Hindlimb muscle (tissue), 1 donor: ENCODE measurements at regions not wholly inside any gene's neighbourhood (a gene's known extent, or its start where the extent isn't known, plus 50 kb on each side); places are given as distances from the start of the nearest gene placed in this dataset.
"Not testable (repeated sequence)": the region's sequence is repeated elsewhere in the genome, so short reads cannot be mapped to it uniquely, and the experiment has no call there.

Source experiments
- DNase-seq: peaks from one replicate; pipeline ENCODE4 v3.0.0-alpha.2; 2013

DNA sequence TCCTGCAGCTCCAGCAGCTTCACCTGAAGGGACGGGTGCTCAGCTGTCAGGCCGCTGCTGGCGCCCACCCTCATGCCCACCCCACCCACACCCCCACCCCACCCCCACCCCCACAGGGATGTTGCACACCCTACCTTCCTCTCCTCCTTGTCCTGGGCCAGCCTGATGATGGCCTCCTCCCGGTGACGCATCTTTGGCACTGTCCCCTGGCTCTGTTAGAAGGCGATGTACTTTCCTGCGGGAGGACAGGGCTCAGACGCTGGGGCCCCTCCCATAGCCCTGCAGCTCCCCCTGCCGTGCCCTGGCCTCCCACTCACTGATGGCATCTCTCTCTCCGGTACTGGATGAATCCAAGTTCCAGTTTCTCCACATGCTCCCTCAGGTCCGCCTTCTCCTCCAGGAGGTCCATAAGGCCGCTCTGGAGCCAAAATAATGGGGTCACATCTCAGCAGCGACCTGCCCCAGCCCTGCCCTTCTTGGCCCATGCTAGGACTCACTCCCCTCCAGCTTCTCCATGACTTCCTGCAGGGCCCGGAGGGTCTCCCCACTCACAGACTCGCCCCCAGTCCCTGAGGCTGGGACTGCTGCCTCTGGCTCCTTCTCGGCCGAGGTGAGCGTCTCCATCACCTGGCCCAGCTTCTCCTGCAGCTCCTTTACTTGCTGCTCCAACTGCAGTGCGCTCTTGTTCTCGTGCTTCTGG lies 55.2 kb downstream of the GOLGA8B start:
- not testable (repeated sequence) for DNase-seq

DNA sequence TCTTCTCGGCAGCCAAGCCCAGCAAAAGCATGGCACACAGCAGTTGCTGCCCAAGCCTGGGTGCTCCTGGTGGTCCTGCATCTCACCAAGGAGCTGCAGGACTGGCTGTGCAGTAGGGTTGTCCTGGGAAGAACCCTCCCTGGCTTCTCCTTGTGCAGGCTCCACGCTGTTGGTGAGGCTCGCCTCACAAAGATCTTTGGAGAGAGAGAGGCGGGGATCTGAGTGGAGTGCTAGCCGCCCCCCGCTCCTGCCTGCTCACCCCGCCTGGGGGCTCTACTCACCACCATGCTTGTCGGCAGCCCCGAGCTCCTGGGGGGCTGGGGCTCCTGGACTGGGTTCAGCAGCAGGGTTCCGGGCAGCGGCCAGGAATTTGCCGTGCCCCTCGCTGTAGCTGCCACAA lies 55.8 kb downstream of the GOLGA8B start:
- DNase-seq, result not testable (repeated sequence)

GRCh38 chr15:34523849-34524248 lies 59.6 kb downstream of the GOLGA8B start:
- DNase-seq, result not testable (repeated sequence)

- DNase-seq, result not testable (repeated sequence)
Observed at GRCh38 chr15:34522601-34523000, 60.9 kb downstream of the GOLGA8B start.

DNA sequence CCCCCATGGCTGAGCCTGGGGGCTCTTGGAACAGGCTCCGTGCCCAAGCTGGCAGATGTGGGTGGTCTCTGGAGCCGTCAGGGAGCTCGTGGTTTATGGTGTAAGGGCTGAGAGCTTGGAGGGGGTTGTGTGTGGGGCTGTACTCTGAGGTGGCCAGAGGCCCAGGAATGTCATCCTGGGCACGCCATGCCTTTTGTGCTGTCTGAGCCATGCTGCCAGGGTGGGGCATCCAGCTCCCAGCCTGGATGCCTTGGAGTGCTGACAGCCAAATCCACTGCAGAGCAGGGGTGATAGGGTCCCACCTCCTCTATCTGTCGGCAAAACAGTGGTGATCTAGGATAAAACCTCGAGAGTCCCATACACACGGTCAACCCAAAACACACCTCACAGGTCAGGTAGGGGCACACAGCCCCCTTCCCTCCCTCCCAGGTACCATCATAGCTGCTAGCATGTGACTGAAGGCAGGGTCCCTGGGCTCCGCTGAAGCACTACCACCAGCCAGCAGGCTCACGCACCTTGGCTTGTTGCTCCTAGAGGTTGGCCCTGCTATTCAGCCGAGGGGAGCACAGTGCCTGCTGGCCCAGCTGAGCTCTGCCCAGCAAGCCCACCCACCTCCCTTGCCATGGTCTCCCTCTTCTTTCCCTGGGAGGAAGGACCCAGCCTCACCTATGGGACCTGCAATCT lies 61.5 kb downstream of the GOLGA8B start:
- not testable (repeated sequence) for DNase-seq

DNA sequence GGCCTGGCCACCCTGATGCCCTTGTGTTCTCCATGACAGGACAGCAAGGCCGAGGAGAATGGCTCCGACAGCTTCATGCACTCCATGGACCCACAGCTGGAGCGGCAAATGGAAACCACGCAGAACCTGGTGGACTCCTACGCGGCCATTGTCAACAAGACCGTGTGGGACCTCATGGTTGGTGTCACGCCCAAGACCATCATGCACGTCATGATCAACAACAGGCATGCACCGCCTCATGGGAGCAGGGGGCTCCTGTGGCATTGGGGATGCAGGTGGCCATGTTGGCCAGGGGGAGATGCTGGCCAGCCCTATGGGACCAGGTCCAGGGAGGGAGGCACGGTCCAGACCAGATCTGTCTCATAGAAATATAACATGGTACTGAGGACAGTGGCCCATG lies 62.9 kb downstream of the GOLGA8B start:
- DNase-seq, result no peak

GRCh38 chr15:34520010-34520409 lies 63.4 kb downstream of the GOLGA8B start:
- DNase-seq, result not testable (repeated sequence)

DNA sequence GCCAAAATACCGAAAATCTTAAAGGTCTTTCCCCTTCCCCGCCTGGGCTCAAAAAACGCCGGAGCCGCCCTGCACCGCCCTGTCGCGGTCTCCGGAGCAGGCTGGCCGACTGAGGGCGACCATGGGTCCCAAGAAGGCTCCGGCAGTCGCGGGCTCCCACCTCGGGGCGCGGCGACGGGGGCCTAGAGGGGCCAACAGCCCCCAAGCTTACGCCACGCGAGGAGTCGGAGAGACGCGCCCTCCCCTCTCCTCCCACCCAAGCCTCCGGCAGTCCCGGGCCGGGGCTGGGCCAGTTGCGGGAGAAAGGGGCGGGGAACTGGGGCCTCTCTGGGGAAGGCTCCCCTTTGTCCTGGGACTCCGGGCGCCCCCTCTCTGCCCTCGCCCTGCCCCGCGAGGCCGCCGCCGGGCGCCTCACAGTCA lies 69.2 kb downstream of the GOLGA8B start:
- peak; percentile 13 for DNase-seq

- DNase-seq, result no peak
Observed at GRCh38 chr15:34512628-34513027, 70.8 kb downstream of the GOLGA8B start.

DNA sequence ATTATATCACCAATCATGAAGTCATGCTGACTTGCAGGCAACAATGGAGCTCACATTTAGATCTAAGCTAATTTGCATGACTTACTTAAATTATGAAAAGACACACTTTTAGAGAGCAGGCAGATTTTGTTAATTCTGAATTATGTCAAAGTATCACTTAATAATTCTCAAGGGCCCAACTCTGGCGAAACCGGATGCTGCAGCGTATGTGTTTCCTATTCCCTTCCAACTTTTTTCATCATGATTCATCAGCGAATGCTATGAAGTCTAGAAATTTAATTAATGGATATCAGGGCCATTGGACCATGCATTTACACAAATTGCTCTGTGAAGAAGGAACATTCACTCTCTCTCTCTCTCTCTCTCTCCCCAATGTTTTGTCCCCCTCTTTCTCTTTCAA lies 63.5 kb upstream of the GOLGA8A start:
- DNase-seq, result no peak

GRCh38 chr15:34496207-34496995 lies 58.8 kb upstream of the GOLGA8A start:
- no peak for DNase-seq

DNA sequence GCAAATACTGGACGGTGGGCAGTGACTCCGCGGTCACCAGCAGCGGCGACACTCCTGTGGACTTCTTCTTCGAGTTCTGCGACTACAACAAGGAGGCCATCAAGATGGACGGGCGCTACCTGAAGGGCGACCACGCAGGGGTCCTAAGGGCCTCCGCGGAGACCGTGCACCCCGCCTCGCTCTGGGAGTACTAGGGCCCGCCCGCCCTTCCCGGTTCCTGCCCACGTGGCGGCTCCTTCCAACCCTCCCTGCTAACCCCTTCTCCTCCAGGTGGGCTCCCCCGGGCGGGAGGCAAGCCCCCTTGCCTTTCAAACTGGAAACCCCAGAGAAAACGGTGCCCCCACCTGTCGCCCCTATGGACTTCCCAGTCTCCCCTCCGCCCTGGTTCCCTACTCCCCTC lies 58.1 kb upstream of the GOLGA8A start:
- DNase-seq, result not testable (repeated sequence)

DNA sequence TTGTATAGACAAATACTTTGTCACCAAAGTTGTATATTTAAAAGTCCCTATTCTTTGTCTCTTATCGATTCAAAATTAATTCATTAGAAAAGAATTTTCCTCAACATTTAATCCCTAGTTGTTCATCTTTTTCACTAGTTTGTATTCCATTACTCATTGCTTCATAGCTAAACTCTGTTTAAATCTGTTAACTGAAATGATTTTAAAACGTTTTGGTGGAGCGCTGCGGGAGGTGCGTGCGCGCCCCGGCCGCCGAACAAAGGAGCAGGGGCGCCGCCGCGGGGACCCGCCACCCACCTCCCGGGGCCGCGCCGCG lies 56.4 kb upstream of the GOLGA8A start:
- no peak for DNase-seq

DNA sequence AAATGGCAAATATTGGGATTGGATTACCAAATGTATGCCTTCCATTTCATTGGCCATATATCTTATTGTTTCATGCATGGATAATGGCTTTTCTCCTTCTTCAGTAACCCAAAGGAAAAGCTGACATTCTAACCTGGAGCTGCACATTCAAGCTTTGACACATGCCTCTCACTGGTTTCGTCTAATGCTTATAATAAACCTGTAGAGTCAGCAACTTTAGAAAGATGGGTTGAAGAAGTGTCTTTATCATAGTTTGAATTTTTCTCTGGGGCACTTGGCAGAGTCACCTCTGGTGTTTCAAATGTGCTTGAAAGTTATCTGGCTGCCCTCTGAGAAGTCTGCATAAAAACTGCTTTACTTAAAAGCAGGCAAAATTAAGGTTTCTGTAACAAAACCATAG lies 55.4 kb upstream of the GOLGA8A start:
- no peak for DNase-seq

DNA sequence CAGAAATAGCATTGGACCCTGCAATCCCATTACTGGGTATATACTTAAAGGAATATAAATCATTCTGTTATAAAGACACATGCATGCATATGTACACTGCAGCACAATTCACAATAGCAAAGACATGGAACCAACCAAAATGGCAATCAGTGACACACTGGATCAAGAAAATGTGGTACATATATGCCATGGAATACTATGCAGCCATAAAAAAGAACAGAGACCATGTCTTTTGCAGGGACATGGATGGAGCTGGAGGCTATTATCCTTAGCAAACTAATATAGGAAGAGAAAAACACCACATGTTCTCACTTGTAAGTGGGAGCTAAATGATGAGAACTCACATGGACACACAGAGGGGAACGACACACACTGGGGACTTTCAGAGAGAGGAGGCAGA lies 53.9 kb upstream of the GOLGA8A start:
- DNase-seq, result not testable (repeated sequence)

GRCh38 chr15:34490417-34491193 lies 53.0 kb upstream of the GOLGA8A start:
- no peak for DNase-seq

- not testable (repeated sequence) for DNase-seq
Observed at GRCh38 chr15:34488973-34489959, 51.7 kb upstream of the GOLGA8A start.
